ENCODE measurements at regions not wholly inside any gene's neighbourhood (a gene's known extent, or its start where the extent isn't known, plus 50 kb on each side); places are given as distances from the start of the nearest gene placed in this dataset.

GRCh38 chr9:104009826-104010225, 84.3 kb upstream of the SMC2 start:
- TF ChIP-seq POLR2A (IDR thresholded peaks at IDR 0.05) = no peak
- no peak for TF ChIP-seq CTCF (IDR thresholded peaks at IDR 0.05)
- no peak for TF ChIP-seq EP300 (IDR thresholded peaks at IDR 0.05; ENCODE audit: low read depth)
- no peak for TF ChIP-seq POLR2AphosphoS5 (IDR thresholded peaks at IDR 0.05)

Measured in transverse colon (tissue), 4 donors.